ENCODE measurements at regions not wholly inside any gene's neighbourhood (a gene's known extent, or its start where the extent isn't known, plus 50 kb on each side); places are given as distances from the start of the nearest gene placed in this dataset.
A peak's percentile ranks its signal among the peaks of the same experiment; 100 is the strongest.
"Not testable (repeated sequence)": the region's sequence is repeated elsewhere in the genome, so short reads cannot be mapped to it uniquely, and the experiment has no call there.

- Histone ChIP-seq H3K9ac (ENCODE audit: insufficient read depth, low read length) (no peak overlapping the region), H3K27me3 (ENCODE audit: control insufficient read depth, insufficient read depth, low read length) (no peaks in the 10 kb centered on the region), H2AFZ (ENCODE audit: low read length) (no peak overlapping the region), H3K4me2 (ENCODE audit: extremely low read depth, insufficient read depth, low read length) (no peak overlapping the region), H3K4me1 (ENCODE audit: control insufficient read depth, extremely low read depth, insufficient read depth, low read length) (no peaks in the 10 kb centered on the region), H3K9me3 (ENCODE audit: control insufficient read depth, insufficient read depth, low read depth, low read length) (no peaks in the 10 kb centered on the region), H3K36me3 (ENCODE audit: control insufficient read depth, insufficient read depth, low read length) (no peaks in the 10 kb centered on the region), H3K79me2 (ENCODE audit: control insufficient read depth, insufficient read depth, low read length) (no peaks in the 10 kb centered on the region), H3K4me3 (replicated peaks in 1 of 4; ENCODE audit: control extremely low read depth in 1 of 4, insufficient read depth in 1 of 4, low read depth in 3 of 4, low read length in 4 of 4) (no peak overlapping the region), H4K20me1 (ENCODE audit: control insufficient read depth, extremely low read depth, insufficient read depth, low read length) (no peaks in the 10 kb centered on the region), H3K27ac (ENCODE audit: insufficient read depth, low read length) (no peak overlapping the region)
- TF ChIP-seq EZH2 (IDR thresholded peaks at IDR 0.05; ENCODE audit: low read length, missing control alignments) (no peak), CTCF (conservative IDR thresholded peaks at IDR 0.05 in 1 of 2, IDR thresholded peaks at IDR 0.05 in 1 of 2; ENCODE audit: low read depth in 1 of 2, low read length in 2 of 2) (no peak)
- no peak for DNase-seq (ENCODE audit: low read depth in 2 of 2)
Measured at GRCh38 chr17:34076743-34077631, 178.1 kb upstream of the CCL2 start.

- Histone ChIP-seq H3K36me3 (ENCODE audit: control insufficient read depth, insufficient read depth, low read length) (no peaks in the 10 kb centered on the region), H3K9ac (ENCODE audit: insufficient read depth, low read length) (no peak overlapping the region), H3K4me3 (replicated peaks in 1 of 4; ENCODE audit: control extremely low read depth in 1 of 4, insufficient read depth in 1 of 4, low read depth in 3 of 4, low read length in 4 of 4) (no peak overlapping the region), H3K4me2 (ENCODE audit: extremely low read depth, insufficient read depth, low read length) (no peak overlapping the region), H3K9me3 (ENCODE audit: control insufficient read depth, insufficient read depth, low read depth, low read length) (no peaks in the 10 kb centered on the region), H3K27ac (ENCODE audit: insufficient read depth, low read length) (no peak overlapping the region), H3K27me3 (ENCODE audit: control insufficient read depth, insufficient read depth, low read length) (no peaks in the 10 kb centered on the region), H4K20me1 (ENCODE audit: control insufficient read depth, extremely low read depth, insufficient read depth, low read length) (no peaks in the 10 kb centered on the region), H3K4me1 (ENCODE audit: control insufficient read depth, extremely low read depth, insufficient read depth, low read length) (no peaks in the 10 kb centered on the region), H2AFZ (ENCODE audit: low read length) (no peak overlapping the region), H3K79me2 (ENCODE audit: control insufficient read depth, insufficient read depth, low read length) (no peaks in the 10 kb centered on the region)
- no peak for DNase-seq (ENCODE audit: low read depth in 2 of 2)
- TF ChIP-seq EZH2 (IDR thresholded peaks at IDR 0.05; ENCODE audit: low read length, missing control alignments) = no peak
- TF ChIP-seq CTCF (conservative IDR thresholded peaks at IDR 0.05 in 1 of 2, IDR thresholded peaks at IDR 0.05 in 1 of 2; ENCODE audit: low read depth in 1 of 2, low read length in 2 of 2) = peak; percentile 28 to 39
Measured at GRCh38 chr17:34081269-34081668, 173.8 kb upstream of the CCL2 start.

DNA sequence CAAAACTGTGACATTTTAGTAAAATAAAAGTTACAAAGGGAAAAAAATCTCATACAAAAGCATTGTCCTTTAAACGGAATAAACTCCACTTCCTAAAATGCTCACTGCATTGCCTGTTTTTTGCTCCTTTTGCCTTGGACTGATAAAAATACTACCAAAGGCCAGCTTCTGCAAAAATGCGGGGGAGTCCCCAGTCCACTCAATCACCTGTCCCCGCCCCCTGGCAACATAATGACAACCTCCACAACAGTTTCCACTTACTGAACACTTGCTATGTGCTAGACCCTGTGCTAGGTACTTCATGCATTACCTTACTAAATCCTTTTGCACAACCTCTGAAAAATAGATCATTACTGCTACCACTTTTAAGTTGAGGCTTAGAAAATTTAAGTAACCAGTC is 172.7 kb upstream of the CCL2 start:
- no peak for DNase-seq (ENCODE audit: low read depth in 2 of 2)
- TF ChIP-seq CTCF (conservative IDR thresholded peaks at IDR 0.05 in 1 of 2, IDR thresholded peaks at IDR 0.05 in 1 of 2; ENCODE audit: low read depth in 1 of 2, low read length in 2 of 2) (no peak), EZH2 (IDR thresholded peaks at IDR 0.05; ENCODE audit: low read length, missing control alignments) (no peak)
- H3K36me3 ChIP-seq (ENCODE audit: control insufficient read depth, insufficient read depth, low read length) = no peaks in the 10 kb centered on the region
- H3K79me2 ChIP-seq (ENCODE audit: control insufficient read depth, insufficient read depth, low read length) = no peaks in the 10 kb centered on the region
- no peak overlapping the region for H2AFZ ChIP-seq (ENCODE audit: low read length)
- no peak overlapping the region for H3K9ac ChIP-seq (ENCODE audit: insufficient read depth, low read length)
- no peaks in the 10 kb centered on the region for H3K9me3 ChIP-seq (ENCODE audit: control insufficient read depth, insufficient read depth, low read depth, low read length)
- no peaks in the 10 kb centered on the region for H4K20me1 ChIP-seq (ENCODE audit: control insufficient read depth, extremely low read depth, insufficient read depth, low read length)
- H3K4me1 ChIP-seq (ENCODE audit: control insufficient read depth, extremely low read depth, insufficient read depth, low read length) = no peaks in the 10 kb centered on the region
- no peak overlapping the region for H3K4me3 ChIP-seq (replicated peaks in 1 of 4; ENCODE audit: control extremely low read depth in 1 of 4, insufficient read depth in 1 of 4, low read depth in 3 of 4, low read length in 4 of 4)
- H3K27ac ChIP-seq (ENCODE audit: insufficient read depth, low read length) = no peak overlapping the region
- no peaks in the 10 kb centered on the region for H3K27me3 ChIP-seq (ENCODE audit: control insufficient read depth, insufficient read depth, low read length)
- no peak overlapping the region for H3K4me2 ChIP-seq (ENCODE audit: extremely low read depth, insufficient read depth, low read length)

DNA sequence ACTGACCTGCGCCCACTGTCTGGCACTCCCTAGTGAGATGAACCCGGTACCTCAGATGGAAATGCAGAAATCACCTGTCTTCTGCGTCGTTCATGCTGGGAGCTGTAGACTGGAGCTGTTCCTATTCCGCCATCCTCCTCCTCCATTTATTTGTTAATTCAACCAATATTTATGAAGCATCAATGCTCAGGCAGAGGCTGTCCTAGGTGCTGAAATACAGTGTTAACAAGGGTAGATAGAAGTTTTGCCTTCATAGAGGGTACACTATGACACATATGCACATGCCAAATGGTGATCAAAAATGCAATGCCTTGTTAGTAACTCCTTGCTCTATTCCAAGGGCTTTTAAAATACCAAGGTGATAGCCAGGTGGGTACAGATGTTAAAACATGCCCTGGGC is 166.0 kb upstream of the CCL2 start:
- not testable (repeated sequence) for DNase-seq (ENCODE audit: low read depth in 2 of 2); H3K9ac ChIP-seq (ENCODE audit: insufficient read depth, low read length); H3K27me3 ChIP-seq (ENCODE audit: control insufficient read depth, insufficient read depth, low read length); H3K4me1 ChIP-seq (ENCODE audit: control insufficient read depth, extremely low read depth, insufficient read depth, low read length); H3K27ac ChIP-seq (ENCODE audit: insufficient read depth, low read length); H2AFZ ChIP-seq (ENCODE audit: low read length); H3K79me2 ChIP-seq (ENCODE audit: control insufficient read depth, insufficient read depth, low read length); H3K9me3 ChIP-seq (ENCODE audit: control insufficient read depth, insufficient read depth, low read depth, low read length); H3K4me3 ChIP-seq (replicated peaks in 1 of 4; ENCODE audit: control extremely low read depth in 1 of 4, insufficient read depth in 1 of 4, low read depth in 3 of 4, low read length in 4 of 4); H3K4me2 ChIP-seq (ENCODE audit: extremely low read depth, insufficient read depth, low read length); H4K20me1 ChIP-seq (ENCODE audit: control insufficient read depth, extremely low read depth, insufficient read depth, low read length); H3K36me3 ChIP-seq (ENCODE audit: control insufficient read depth, insufficient read depth, low read length)

All from fibroblast of lung (primary cell).